ENCODE measurements at regions not wholly inside any gene's neighbourhood (a gene's known extent, or its start where the extent isn't known, plus 50 kb on each side); places are given as distances from the start of the nearest gene placed in this dataset.

GRCh38 chr4:97353876-97354275, 789.4 kb downstream of the STPG2 start:
- TF ChIP-seq ISL1 (CRISPR knock-in tag; IDR thresholded peaks at IDR 0.05), result no peak
- TF ChIP-seq GLIS3 (CRISPR knock-in tag; IDR thresholded peaks at IDR 0.05), result no peak
- no peak for TF ChIP-seq ARNTL (CRISPR knock-in tag; IDR thresholded peaks at IDR 0.05; ENCODE audit: borderline replicate concordance, low read depth)
- TF ChIP-seq ZNF565 (CRISPR knock-in tag; conservative IDR thresholded peaks at IDR 0.05; ENCODE audit: low read depth), result no peak
- TF ChIP-seq PPARA (CRISPR knock-in tag; IDR thresholded peaks at IDR 0.05; ENCODE audit: borderline replicate concordance), result no peak
- no peak for TF ChIP-seq TCF4 (CRISPR knock-in tag; IDR thresholded peaks at IDR 0.05; ENCODE audit: borderline replicate concordance)
- no peak for TF ChIP-seq TOX (CRISPR knock-in tag; IDR thresholded peaks at IDR 0.05; ENCODE audit: borderline replicate concordance)
- no peak for TF ChIP-seq ZNF8 (CRISPR knock-in tag; IDR thresholded peaks at IDR 0.05)
- TF ChIP-seq PATZ1 (CRISPR knock-in tag; IDR thresholded peaks at IDR 0.05; ENCODE audit: borderline replicate concordance), result no peak
- no peak for TF ChIP-seq POU6F1 (CRISPR knock-in tag; IDR thresholded peaks at IDR 0.05; ENCODE audit: borderline replicate concordance, low read depth)
- TF ChIP-seq ZC3H10 (CRISPR knock-in tag; IDR thresholded peaks at IDR 0.05), result no peak
- TF ChIP-seq ZFP30 (CRISPR knock-in tag; IDR thresholded peaks at IDR 0.05), result no peak
- TF ChIP-seq SNAI2 (CRISPR knock-in tag; IDR thresholded peaks at IDR 0.05), result no peak
- TF ChIP-seq CSDC2 (CRISPR knock-in tag; IDR thresholded peaks at IDR 0.05), result no peak
